Loucy (cell line): ENCODE measurements at regions not wholly inside any gene's neighbourhood (a gene's known extent, or its start where the extent isn't known, plus 50 kb on each side); places are given as distances from the start of the nearest gene placed in this dataset.

Experiments
- CTCF ChIP-seq: fragments of 200-600 bp; sonication (generic); conservative IDR thresholded peaks from 2 replicates; pipeline ENCODE4 v1.5.1; 2014; ENCODE audit warnings: mild to moderate bottlenecking, antibody characterized with exemption, low read length
- EZH2phosphoT487 ChIP-seq: fragments of 200-600 bp; IDR thresholded peaks from 2 replicates; pipeline ENCODE4 v1.6.1; 2018; ENCODE audit warnings: antibody characterized with exemption, mild to moderate bottlenecking, moderate library complexity, borderline replicate concordance

GRCh38 chr3:74531491-74531890 is 83.0 kb downstream of the CNTN3 start:
- TF ChIP-seq CTCF (no peak), EZH2phosphoT487 (no peak)
